ENCODE measurements at regions not wholly inside any gene's neighbourhood (a gene's known extent, or its start where the extent isn't known, plus 50 kb on each side); places are given as distances from the start of the nearest gene placed in this dataset.
"Not testable (repeated sequence)": the region's sequence is repeated elsewhere in the genome, so short reads cannot be mapped to it uniquely, and the experiment has no call there.

GRCh38 chr13:111627596-111627995, 307.2 kb downstream of the TEX29 start:
- DNase-seq: no peak

- DNase-seq: no peak
Observed at GRCh38 chr13:111629016-111629415, 308.6 kb downstream of the TEX29 start.

- no peak for DNase-seq
Observed at GRCh38 chr13:111629457-111629856, 309.0 kb downstream of the TEX29 start.

GRCh38 chr13:111629926-111630325, 309.5 kb downstream of the TEX29 start:
- no peak for DNase-seq

GRCh38 chr13:111630406-111630805, 310.0 kb downstream of the TEX29 start:
- no peak for DNase-seq

- not testable (repeated sequence) for DNase-seq
Observed at GRCh38 chr13:111631271-111631670, 310.8 kb downstream of the TEX29 start.

GRCh38 chr13:111632906-111633305, 312.5 kb downstream of the TEX29 start:
- DNase-seq: no peak

- no peak for DNase-seq
Observed at GRCh38 chr13:111633401-111633800, 313.0 kb downstream of the TEX29 start.

GRCh38 chr13:111634410-111634809, 314.0 kb downstream of the TEX29 start:
- no peak for DNase-seq

GRCh38 chr13:111636271-111636670, 315.8 kb downstream of the TEX29 start:
- no peak for DNase-seq

- no peak for DNase-seq
Observed at GRCh38 chr13:111636804-111637203, 316.4 kb downstream of the TEX29 start.

- DNase-seq: no peak
Observed at GRCh38 chr13:111637365-111637764, 316.9 kb downstream of the TEX29 start.

- no peak for DNase-seq
Observed at GRCh38 chr13:111638233-111638632, 317.8 kb downstream of the TEX29 start.

- no peak for DNase-seq
Observed at GRCh38 chr13:111639196-111639705, 318.8 kb downstream of the TEX29 start.

GRCh38 chr13:111640006-111640405, 319.6 kb downstream of the TEX29 start:
- DNase-seq: no peak

- no peak for DNase-seq
Observed at GRCh38 chr13:111640476-111640875, 320.0 kb downstream of the TEX29 start.

- DNase-seq: no peak
Observed at GRCh38 chr13:111642156-111642767, 321.8 kb downstream of the TEX29 start.

GRCh38 chr13:111644750-111645149, 324.3 kb downstream of the TEX29 start:
- DNase-seq: no peak

- DNase-seq: no peak
Observed at GRCh38 chr13:111645198-111645597, 324.8 kb downstream of the TEX29 start.

- DNase-seq: no peak
Observed at GRCh38 chr13:111645598-111646455, 325.4 kb downstream of the TEX29 start.

GRCh38 chr13:111646456-111646855, 326.0 kb downstream of the TEX29 start:
- DNase-seq: no peak

- no peak for DNase-seq
Observed at GRCh38 chr13:111648885-111649284, 328.4 kb downstream of the TEX29 start.

- no peak for DNase-seq
Observed at GRCh38 chr13:111650626-111651025, 330.2 kb downstream of the TEX29 start.

GRCh38 chr13:111652676-111653075, 332.2 kb downstream of the TEX29 start:
- no peak for DNase-seq

Data from Kasumi-1 (cell line).